HepG2 (cell line): ENCODE measurements at regions not wholly inside any gene's neighbourhood (a gene's known extent, or its start where the extent isn't known, plus 50 kb on each side); places are given as distances from the start of the nearest gene placed in this dataset.

Experiments
- CBFB ChIP-seq: sonication (generic); formaldehyde crosslinking; IDR thresholded peaks from 2 replicates; pipeline ENCODE4 v1.4.0; 2020; ENCODE audit warnings: missing genetic modification reagents
- CBX5 ChIP-seq: sonication (generic); formaldehyde crosslinking; IDR thresholded peaks from 2 replicates; pipeline ENCODE4 v1.4.0; 2020; ENCODE audit warnings: missing genetic modification reagents, borderline replicate concordance
- GTF3A ChIP-seq: sonication (generic); formaldehyde crosslinking; conservative IDR thresholded peaks from 2 replicates; pipeline ENCODE4 v1.4.0; 2020; ENCODE audit warnings: mild to moderate bottlenecking, missing genetic modification reagents
- MTA3 ChIP-seq: sonication (generic); formaldehyde crosslinking; IDR thresholded peaks from 2 replicates; pipeline ENCODE4 v1.4.0; 2020; ENCODE audit warnings: missing genetic modification reagents
- MTF1 ChIP-seq: sonication (generic); formaldehyde crosslinking; IDR thresholded peaks from 2 replicates; pipeline ENCODE4 v1.5.0; 2020; ENCODE audit warnings: missing genetic modification reagents
- NFE2L2 ChIP-seq: fragments of 150-350 bp; IDR thresholded peaks from 2 replicates; pipeline ENCODE4 v1.6.1; 2014; ENCODE audit warnings: low read length
- NFRKB ChIP-seq: fragments of 450-650 bp; IDR thresholded peaks from 2 replicates; pipeline ENCODE4 v1.6.1; 2017
- NR2F6 ChIP-seq, 2 experiments: IDR thresholded peaks; 2 replicates each; pipeline ENCODE4 v1.6.1; 2016; ENCODE audit warnings: antibody characterized with exemption in 1 of 2, mild to moderate bottlenecking in 1 of 2
- RAD21 ChIP-seq: fragments of 450-650 bp; formaldehyde crosslinking; IDR thresholded peaks from 2 replicates; pipeline ENCODE4 v1.5.0; 2020; ENCODE audit warnings: mild to moderate bottlenecking
- RBFOX2 ChIP-seq: fragments of 200-400 bp; formaldehyde crosslinking; IDR thresholded peaks from 2 replicates; pipeline ENCODE4 v1.6.1; 2017; ENCODE audit warnings: low read depth, mild to moderate bottlenecking, low read length
- RFX3 ChIP-seq: IDR thresholded peaks from 2 replicates; pipeline ENCODE4 v1.6.1; 2016; ENCODE audit warnings: missing biosample characterization, missing genetic modification reagents
- SIN3B ChIP-seq: fragments of 150-350 bp; IDR thresholded peaks from 2 replicates; pipeline ENCODE4 v1.6.1; 2014; ENCODE audit warnings: low read length
- SMAD3 ChIP-seq: sonication (generic); formaldehyde crosslinking; IDR thresholded peaks from 2 replicates; pipeline ENCODE4 v1.4.0; 2020; ENCODE audit warnings: missing genetic modification reagents
- SMAD9 ChIP-seq: sonication (generic); formaldehyde crosslinking; IDR thresholded peaks from 2 replicates; pipeline ENCODE4 v1.5.1; 2020; ENCODE audit warnings: mild to moderate bottlenecking, missing genetic modification reagents
- SP5 ChIP-seq: IDR thresholded peaks from 2 replicates; pipeline ENCODE4 v1.6.1; 2016; ENCODE audit warnings: low read depth, borderline replicate concordance
- TRIM24 ChIP-seq: sonication (generic); formaldehyde crosslinking; IDR thresholded peaks from 2 replicates; pipeline ENCODE4 v1.8.0; 2022; ENCODE audit warnings: mild to moderate bottlenecking, missing genetic modification reagents
- ZMYM3 ChIP-seq: sonication (generic); formaldehyde crosslinking; IDR thresholded peaks from 2 replicates; pipeline ENCODE4 v1.5.1; 2020; ENCODE audit warnings: mild to moderate bottlenecking, missing genetic modification reagents
- ZNF207 ChIP-seq: fragments of 450-650 bp; IDR thresholded peaks from 2 replicates; pipeline ENCODE4 v1.6.1; 2016; ENCODE audit warnings: antibody characterized with exemption, borderline replicate concordance
- ZNF382 ChIP-seq: sonication (generic); formaldehyde crosslinking; IDR thresholded peaks from 2 replicates; pipeline ENCODE4 v1.5.0; 2020; ENCODE audit warnings: missing genetic modification reagents, mild to moderate bottlenecking, borderline replicate concordance
- ZNF629 ChIP-seq: sonication (generic); formaldehyde crosslinking; conservative IDR thresholded peaks from 2 replicates; pipeline ENCODE4 v1.5.0; 2020; ENCODE audit warnings: missing genetic modification reagents
- ZNF792 ChIP-seq: IDR thresholded peaks from 2 replicates; pipeline ENCODE4 v1.6.1; 2016
- ZNF850 ChIP-seq: sonication (generic); formaldehyde crosslinking; conservative IDR thresholded peaks from 2 replicates; pipeline ENCODE4 v1.9.0; 2021; ENCODE audit warnings: mild to moderate bottlenecking, missing genetic modification reagents
- TF ChIP-seq, protein P1 (sequence below): sonication (generic); formaldehyde crosslinking; IDR thresholded peaks from 2 replicates; pipeline ENCODE4 v1.4.0; 2020; ENCODE audit warnings: missing genetic modification reagents
- TF ChIP-seq, protein P2 (sequence below): sonication (generic); formaldehyde crosslinking; IDR thresholded peaks from 2 replicates; pipeline ENCODE4 v1.8.0; 2022; ENCODE audit warnings: missing genetic modification reagents, low read depth, mild to moderate bottlenecking, borderline replicate concordance
- TF ChIP-seq, protein P3 (sequence below): sonication (generic); formaldehyde crosslinking; IDR thresholded peaks from 2 replicates; pipeline ENCODE4 v1.5.1; 2020; ENCODE audit warnings: mild to moderate bottlenecking, missing genetic modification reagents, moderate library complexity
- TF ChIP-seq, protein P4 (sequence below), 2 experiments: sonication (generic) in 1 of 2; formaldehyde crosslinking in 1 of 2; IDR thresholded peaks; 2 replicates each; pipeline versions ENCODE4 v1.4.0 to v1.6.1; 2018 to 2020; ENCODE audit warnings: missing genetic modification reagents in 2 of 2, borderline replicate concordance in 1 of 2, low read depth in 1 of 2, mild to moderate bottlenecking in 1 of 2, missing biosample characterization in 1 of 2
- TF ChIP-seq, protein P5 (sequence below): sonication (generic); formaldehyde crosslinking; IDR thresholded peaks from 2 replicates; pipeline ENCODE4 v1.8.0; 2022; ENCODE audit warnings: mild to moderate bottlenecking, missing genetic modification reagents, moderate library complexity

DNA sequence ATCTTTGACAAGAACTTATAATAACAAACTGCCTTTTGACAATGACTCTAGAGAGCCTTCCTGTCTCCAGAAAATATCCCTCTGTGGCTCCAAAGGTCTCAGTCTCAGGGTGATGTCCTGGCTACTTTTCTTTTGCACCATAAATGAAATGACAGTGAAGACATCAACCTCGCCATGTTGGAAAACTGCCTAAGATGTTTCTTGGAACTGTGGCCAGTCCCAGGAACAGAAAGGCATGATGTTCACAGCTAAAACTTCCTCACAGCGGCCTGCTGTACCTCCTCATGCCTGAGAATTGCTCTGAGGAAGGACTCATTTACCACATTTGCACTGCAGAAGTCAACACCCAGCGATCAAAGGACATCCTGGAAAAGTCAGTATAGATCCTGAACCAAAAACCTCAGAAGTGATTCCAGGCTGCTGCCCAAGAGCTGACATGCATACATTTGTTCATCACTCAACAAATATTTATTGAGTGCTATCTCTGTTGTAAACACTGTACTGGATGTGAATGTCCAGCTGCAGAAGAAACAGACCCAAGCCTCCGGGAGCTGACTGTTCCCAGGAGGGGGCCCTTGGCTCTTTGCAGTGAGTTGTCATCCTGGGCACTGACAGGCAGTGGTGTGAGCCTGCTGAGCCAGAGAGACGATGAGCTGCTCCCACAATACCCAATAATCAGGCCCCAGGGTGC is 64.3 kb upstream of the ACSL3 start (continued):
- TF ChIP-seq ZNF629 (CRISPR knock-in tag) (peak; percentile 58; the same call in 1 of the 2 replicates), SMAD9 (no peak), NR2F6 (IDR thresholded peaks at IDR 0.05) (peak; percentile 90), NR2F6 (CRISPR knock-in tag; IDR thresholded peaks at IDR 0.05) (peak; percentile 87), ZNF207 (no peak), SIN3B (0 out of 2 replicates have a peak, but pooled peaks have one; percentile 64), NFE2L2 (no peak), ZNF382 (CRISPR knock-in tag) (no peak), MTF1 (no peak), CBX5 (CRISPR knock-in tag) (peak; percentile 94), NFRKB (no peak), SP5 (peak; percentile 72; the same call in 1 of the 2 replicates), CBFB (CRISPR knock-in tag) (peak; percentile 98), ZMYM3 (CRISPR knock-in tag) (peak; percentile 89), RBFOX2 (no peak; the same call in 1 of the 2 replicates), ZNF850 (CRISPR knock-in tag) (no peak), ZNF792 (CRISPR knock-in tag) (peak; percentile 96; the same call in 1 of the 2 replicates), GTF3A (CRISPR knock-in tag) (no peak), SMAD3 (peak; percentile 96), RAD21 (CRISPR knock-in tag) (peak; percentile 73; the same call in 1 of the 2 replicates), MTA3 (CRISPR knock-in tag) (no peak), RFX3 (CRISPR knock-in tag) (peak; percentile 38), TRIM24 (no peak; the same call in 1 of the 2 replicates)
- TF ChIP-seq, protein P1, sequence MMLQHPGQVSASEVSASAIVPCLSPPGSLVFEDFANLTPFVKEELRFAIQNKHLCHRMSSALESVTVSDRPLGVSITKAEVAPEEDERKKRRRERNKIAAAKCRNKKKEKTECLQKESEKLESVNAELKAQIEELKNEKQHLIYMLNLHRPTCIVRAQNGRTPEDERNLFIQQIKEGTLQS (CRISPR knock-in tag) = peak; percentile 82
- TF ChIP-seq, protein P2, sequence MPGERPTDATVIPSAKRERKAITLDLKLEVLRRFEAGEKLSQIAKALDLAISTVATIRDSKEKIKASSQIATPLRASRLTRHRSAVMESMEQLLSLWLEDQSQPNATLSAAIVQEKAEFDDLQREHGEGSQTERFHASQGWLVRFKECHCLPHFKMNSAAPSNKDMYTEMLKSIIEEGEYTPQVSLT (CRISPR knock-in tag) = peak; percentile 94; the same call in 1 of the 2 replicates
- TF ChIP-seq, protein P3, sequence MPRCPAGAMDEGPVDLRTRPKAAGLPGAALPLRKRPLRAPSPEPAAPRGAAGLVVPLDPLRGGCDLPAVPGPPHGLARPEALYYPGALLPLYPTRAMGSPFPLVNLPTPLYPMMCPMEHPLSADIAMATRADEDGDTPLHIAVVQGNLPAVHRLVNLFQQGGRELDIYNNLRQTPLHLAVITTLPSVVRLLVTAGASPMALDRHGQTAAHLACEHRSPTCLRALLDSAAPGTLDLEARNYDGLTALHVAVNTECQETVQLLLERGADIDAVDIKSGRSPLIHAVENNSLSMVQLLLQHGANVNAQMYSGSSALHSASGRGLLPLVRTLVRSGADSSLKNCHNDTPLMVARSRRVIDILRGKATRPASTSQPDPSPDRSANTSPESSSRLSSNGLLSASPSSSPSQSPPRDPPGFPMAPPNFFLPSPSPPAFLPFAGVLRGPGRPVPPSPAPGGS (CRISPR knock-in tag) = 0 out of 2 replicates have a peak, but pooled peaks have one; percentile 11
- TF ChIP-seq, protein P4, sequence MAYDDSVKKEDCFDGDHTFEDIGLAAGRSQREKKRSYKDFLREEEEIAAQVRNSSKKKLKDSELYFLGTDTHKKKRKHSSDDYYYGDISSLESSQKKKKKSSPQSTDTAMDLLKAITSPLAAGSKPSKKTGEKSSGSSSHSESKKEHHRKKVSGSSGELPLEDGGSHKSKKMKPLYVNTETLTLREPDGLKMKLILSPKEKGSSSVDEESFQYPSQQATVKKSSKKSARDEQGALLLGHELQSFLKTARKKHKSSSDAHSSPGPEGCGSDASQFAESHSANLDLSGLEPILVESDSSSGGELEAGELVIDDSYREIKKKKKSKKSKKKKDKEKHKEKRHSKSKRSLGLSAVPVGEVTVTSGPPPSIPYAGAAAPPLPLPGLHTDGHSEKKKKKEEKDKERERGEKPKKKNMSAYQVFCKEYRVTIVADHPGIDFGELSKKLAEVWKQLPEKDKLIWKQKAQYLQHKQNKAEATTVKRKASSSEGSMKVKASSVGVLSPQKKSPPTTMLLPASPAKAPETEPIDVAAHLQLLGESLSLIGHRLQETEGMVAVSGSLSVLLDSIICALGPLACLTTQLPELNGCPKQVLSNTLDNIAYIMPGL (CRISPR knock-in tag; IDR thresholded peaks at IDR 0.05; ENCODE audit: borderline replicate concordance in 1 of 2, low read depth in 1 of 2) = peak; percentile 64 to 70; a peak in 2 of 4 replicates
- TF ChIP-seq, protein P5, sequence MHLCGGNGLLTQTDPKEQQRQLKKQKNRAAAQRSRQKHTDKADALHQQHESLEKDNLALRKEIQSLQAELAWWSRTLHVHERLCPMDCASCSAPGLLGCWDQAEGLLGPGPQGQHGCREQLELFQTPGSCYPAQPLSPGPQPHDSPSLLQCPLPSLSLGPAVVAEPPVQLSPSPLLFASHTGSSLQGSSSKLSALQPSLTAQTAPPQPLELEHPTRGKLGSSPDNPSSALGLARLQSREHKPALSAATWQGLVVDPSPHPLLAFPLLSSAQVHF = no peak
